ENCODE measurements at regions not wholly inside any gene's neighbourhood (a gene's known extent, or its start where the extent isn't known, plus 50 kb on each side); places are given as distances from the start of the nearest gene placed in this dataset.

DNA sequence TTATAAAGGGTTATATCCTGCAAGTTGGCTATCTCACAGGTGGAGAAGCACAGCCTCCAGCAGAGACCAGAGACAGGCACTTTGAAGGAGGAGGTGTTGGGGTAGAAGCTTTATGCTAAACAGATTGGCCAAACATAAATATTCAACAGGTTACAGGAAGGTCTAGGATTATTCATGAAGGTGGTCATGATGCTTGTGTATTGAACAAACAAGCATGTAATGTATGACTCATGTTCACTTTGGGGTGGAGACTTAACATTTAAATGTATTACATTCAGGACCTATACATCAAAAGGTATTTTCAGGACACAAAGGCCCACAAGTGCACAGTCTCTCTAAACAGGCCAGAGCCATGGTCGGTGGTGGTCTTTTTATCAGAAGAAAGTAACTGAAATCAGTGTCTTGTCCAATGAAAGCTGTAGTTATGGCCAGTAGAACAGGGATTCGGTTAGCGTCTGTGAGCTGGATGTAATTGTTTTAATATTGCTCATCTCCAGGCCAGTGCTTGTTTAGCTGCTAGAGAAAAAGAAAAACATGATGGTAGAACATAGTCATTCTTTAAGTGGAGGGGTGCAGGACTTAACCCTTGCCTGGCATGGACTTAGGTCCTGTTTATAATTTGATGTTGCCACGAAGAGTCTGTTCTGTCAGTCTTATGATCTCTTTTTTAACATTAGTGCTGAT, 555.2 kb upstream of the PCDH10 start:
- no TSS peak for BruUV-seq (replicated peaks)
- Histone ChIP-seq H3K9me3 (ENCODE audit: low read length) (no peaks in the 10 kb centered on the region), H3K27ac (ENCODE audit: extremely low read length, insufficient read depth, low read length) (no peak overlapping the region), H2AFZ (ENCODE audit: low read length) (no peak overlapping the region), H3K4me2 (ENCODE audit: low read depth, low read length) (no peak overlapping the region), H4K20me1 (ENCODE audit: insufficient read depth, low read length) (no peaks in the 10 kb centered on the region), H3K9ac (ENCODE audit: insufficient read depth, low read depth, low read length) (no peak overlapping the region), H3K79me2 (ENCODE audit: insufficient read depth, low read length) (no peaks in the 10 kb centered on the region), H3K4me3 (replicated peaks in 1 of 3; ENCODE audit: insufficient read depth in 1 of 3, low read depth in 2 of 3, low read length in 3 of 3) (no peak overlapping the region), H3K4me1 (ENCODE audit: insufficient read depth, low read length) (no peaks in the 10 kb centered on the region), H3K36me3 (replicated peaks in 1 of 2; ENCODE audit: control insufficient read depth in 1 of 2, insufficient read depth in 2 of 2, low read length in 2 of 2) (no peaks in the 10 kb centered on the region), H3K27me3 (ENCODE audit: control insufficient read depth in 1 of 2, insufficient read depth in 2 of 2, low read length in 2 of 2) (no peaks in the 10 kb centered on the region)
- FAIRE-seq (no peak), ATAC-seq (no peak), DNase-seq (ENCODE audit: low spot score) (no peak)
- POLR2A ChIA-PET: no interaction called here
- TF ChIP-seq ZNF430 (CRISPR knock-in tag; IDR thresholded peaks at IDR 0.05): no peak
- TF ChIP-seq, protein P1, sequence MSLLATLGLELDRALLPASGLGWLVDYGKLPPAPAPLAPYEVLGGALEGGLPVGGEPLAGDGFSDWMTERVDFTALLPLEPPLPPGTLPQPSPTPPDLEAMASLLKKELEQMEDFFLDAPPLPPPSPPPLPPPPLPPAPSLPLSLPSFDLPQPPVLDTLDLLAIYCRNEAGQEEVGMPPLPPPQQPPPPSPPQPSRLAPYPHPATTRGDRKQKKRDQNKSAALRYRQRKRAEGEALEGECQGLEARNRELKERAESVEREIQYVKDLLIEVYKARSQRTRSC (CRISPR knock-in tag; IDR thresholded peaks at IDR 0.05; ENCODE audit: low read depth): no peak
- TF ChIP-seq ELF4 (CRISPR knock-in tag; IDR thresholded peaks at IDR 0.05; ENCODE audit: borderline replicate concordance): no peak
- no peak for TF ChIP-seq ZNF20 (CRISPR knock-in tag; IDR thresholded peaks at IDR 0.05)
- TF ChIP-seq ZNF652 (CRISPR knock-in tag; IDR thresholded peaks at IDR 0.05; ENCODE audit: borderline replicate concordance, low read depth): no peak
- no peak for TF ChIP-seq IKZF4 (CRISPR knock-in tag; IDR thresholded peaks at IDR 0.05; ENCODE audit: borderline replicate concordance, low read depth, not compliant biosample characterization)
- TF ChIP-seq HMGA1 (CRISPR knock-in tag; conservative IDR thresholded peaks at IDR 0.05): no peak
- no peak for TF ChIP-seq RFXAP (CRISPR knock-in tag; IDR thresholded peaks at IDR 0.05; ENCODE audit: borderline replicate concordance)
- no peak for TF ChIP-seq JUNB (CRISPR knock-in tag; IDR thresholded peaks at IDR 0.05; ENCODE audit: borderline replicate concordance)
- TF ChIP-seq YEATS2 (CRISPR knock-in tag; IDR thresholded peaks at IDR 0.05; ENCODE audit: borderline replicate concordance): no peak
- intact Hi-C loops (cut with micrococcal nuclease; ENCODE audit: unreplicated experiment): no loop called here
- CTCF ChIA-PET (ENCODE audit: low intra/inter-chr PET ratio, low total read pairs): no interaction called here
- in situ Hi-C loops (cut with HindIII; ENCODE audit: extremely low pct_ligation_motif_present, low pct_unique_long_range_greater_than_20kb): no loop called here
- WGBS (ENCODE audit: low lambda C conversion rate): 0% methylated on average over 4 of the region's 4 CpGs

Measured in HepG2 (cell line).